Vagina (tissue), 2 donors: ENCODE measurements at regions not wholly inside any gene's neighbourhood (a gene's known extent, or its start where the extent isn't known, plus 50 kb on each side); places are given as distances from the start of the nearest gene placed in this dataset.

Experiments used
- POLR2AphosphoS5 ChIP-seq, 2 donors: sonication (generic); formaldehyde crosslinking; IDR thresholded peaks; one replicate each; pipeline ENCODE4 v1.9.0; 2017; ENCODE audit warnings: antibody characterized with exemption in 2 of 2, mild to moderate bottlenecking in 2 of 2, low read depth in 1 of 2; ENCODE audit not compliant: insufficient read depth in 1 of 2
- TF ChIP-seq, protein P1 (sequence below), 3 experiments: fragments of 450-650 bp in 2 of 3; fragments of 200-600 bp in 1 of 3; sonication (generic) in 1 of 3; IDR thresholded peaks; one replicate each; pipeline ENCODE4 v1.5.1; 2017 to 2019; ENCODE audit warnings: antibody characterized with exemption in 3 of 3, mild to moderate bottlenecking in 2 of 3, moderate library complexity in 2 of 3

DNA sequence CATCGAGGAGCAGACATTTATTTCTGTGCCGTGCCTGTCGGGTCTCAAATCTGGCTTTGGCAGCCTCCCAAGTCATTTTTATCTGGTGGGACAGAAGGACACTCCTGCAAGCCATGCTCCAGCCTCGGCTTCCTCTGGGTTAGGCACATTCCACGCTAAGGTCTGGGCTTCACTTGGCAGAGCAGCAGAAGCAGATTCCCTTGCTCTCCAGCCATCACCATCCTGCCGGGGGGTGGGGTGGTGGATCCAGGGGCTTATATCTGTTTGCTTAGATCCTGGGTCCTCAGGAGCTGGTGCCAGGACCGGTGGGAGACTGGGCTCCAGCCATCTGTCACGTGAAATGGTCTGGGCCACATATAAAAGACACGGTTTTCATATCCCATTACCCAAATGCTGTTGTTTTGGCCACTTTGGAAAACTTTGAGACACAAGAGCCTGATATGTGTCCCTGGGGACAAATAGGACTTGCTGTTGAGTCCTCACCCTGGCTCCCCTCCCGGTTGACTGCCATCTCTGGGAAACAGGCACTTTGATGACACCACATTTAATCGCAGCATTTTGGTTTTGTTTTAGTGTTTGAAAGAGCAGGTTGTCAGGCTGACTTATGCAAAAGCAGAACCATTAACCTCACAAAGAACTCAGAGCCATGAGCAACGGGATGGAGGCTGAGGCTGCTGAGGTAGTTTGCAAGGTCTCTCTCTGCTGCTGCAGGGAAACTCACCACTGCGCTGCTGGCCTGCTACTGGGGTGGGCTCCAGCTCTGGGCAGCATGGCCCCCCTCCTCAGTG lies 69.6 kb upstream of the PRMT8 start:
- TF ChIP-seq, protein P1, sequence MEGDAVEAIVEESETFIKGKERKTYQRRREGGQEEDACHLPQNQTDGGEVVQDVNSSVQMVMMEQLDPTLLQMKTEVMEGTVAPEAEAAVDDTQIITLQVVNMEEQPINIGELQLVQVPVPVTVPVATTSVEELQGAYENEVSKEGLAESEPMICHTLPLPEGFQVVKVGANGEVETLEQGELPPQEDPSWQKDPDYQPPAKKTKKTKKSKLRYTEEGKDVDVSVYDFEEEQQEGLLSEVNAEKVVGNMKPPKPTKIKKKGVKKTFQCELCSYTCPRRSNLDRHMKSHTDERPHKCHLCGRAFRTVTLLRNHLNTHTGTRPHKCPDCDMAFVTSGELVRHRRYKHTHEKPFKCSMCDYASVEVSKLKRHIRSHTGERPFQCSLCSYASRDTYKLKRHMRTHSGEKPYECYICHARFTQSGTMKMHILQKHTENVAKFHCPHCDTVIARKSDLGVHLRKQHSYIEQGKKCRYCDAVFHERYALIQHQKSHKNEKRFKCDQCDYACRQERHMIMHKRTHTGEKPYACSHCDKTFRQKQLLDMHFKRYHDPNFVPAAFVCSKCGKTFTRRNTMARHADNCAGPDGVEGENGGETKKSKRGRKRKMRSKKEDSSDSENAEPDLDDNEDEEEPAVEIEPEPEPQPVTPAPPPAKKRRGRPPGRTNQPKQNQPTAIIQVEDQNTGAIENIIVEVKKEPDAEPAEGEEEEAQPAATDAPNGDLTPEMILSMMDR (IDR thresholded peaks at IDR 0.05) = no peak
- no peak for TF ChIP-seq POLR2AphosphoS5 (IDR thresholded peaks at IDR 0.05; ENCODE audit: insufficient read depth in 1 of 2, low read depth in 1 of 2)
